ENCODE measurements at regions not wholly inside any gene's neighbourhood (a gene's known extent, or its start where the extent isn't known, plus 50 kb on each side); places are given as distances from the start of the nearest gene placed in this dataset.
"Not testable (repeated sequence)": the region's sequence is repeated elsewhere in the genome, so short reads cannot be mapped to it uniquely, and the experiment has no call there.

GRCh38 chr14:58739674-58740073, 101.9 kb downstream of the DACT1 start:
- no peak for DNase-seq (ENCODE audit: low spot score)
- in situ Hi-C loops (cut with MboI; ENCODE audit: low pct_unique_long_range_greater_than_20kb, low sequenced_read_pairs, unreplicated experiment) = no loop called here
- no peak for TF ChIP-seq CTCF (IDR thresholded peaks at IDR 0.05; ENCODE audit: extremely low read depth, insufficient read depth, missing control alignments)

DNA sequence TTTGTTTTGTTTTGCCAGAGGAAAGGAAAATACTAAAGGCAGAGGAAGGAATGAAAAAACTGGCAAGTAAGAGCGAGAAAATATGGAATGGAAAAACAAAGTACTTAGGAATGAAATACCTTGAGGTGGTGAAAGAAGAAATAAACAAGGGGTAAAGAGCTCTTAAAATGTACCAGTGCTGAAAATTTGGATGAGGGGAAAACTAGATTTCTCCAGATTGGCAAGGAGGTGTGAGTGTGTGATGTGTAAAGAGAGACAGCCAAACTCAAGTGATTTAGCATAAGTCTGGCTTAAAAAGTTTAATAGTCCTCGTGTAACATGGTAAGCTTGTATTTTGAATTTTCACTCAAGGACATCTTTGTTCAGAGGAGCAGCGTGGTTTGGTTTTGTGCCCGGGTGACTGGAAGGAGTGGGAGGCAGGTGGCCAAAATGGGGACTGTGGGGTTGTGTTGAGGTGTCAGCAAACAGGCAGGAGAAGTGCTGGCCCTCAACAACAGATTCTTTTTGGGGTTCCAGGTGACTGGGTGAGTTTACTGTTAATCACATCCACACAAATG, 102.7 kb downstream of the DACT1 start:
- no peak for TF ChIP-seq CTCF (IDR thresholded peaks at IDR 0.05; ENCODE audit: extremely low read depth, insufficient read depth, missing control alignments)
- DNase-seq (ENCODE audit: low spot score) = no peak
- in situ Hi-C loops (cut with MboI; ENCODE audit: low pct_unique_long_range_greater_than_20kb, low sequenced_read_pairs, unreplicated experiment) = no loop called here

DNA sequence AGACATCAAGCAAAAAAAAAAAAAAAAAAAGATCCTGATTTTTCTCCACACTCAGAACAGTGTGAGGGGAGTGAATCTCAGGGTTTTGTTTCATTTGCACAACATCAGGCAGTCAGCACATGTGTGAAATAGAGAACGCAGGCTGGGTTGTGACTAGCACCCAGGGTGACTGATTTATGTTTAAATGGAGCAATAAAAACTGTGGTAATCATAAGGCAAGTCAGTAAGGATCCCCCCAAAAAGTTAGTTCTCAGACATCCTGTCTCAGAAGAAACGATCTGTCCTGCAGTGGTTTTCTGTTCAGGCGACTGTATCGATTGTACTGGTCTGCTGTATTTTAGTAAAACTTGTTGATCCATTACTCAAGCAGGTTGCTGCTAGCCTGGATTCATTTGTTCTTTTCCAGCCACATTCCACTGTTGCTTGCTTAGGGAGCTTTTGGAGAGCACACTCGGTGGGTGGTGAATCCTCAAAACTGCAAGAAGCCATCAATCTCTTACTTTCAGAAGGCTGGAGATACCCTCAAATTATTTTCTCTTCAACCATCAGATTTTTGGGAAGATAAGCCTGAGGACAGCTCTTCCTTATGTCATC, 107.1 kb downstream of the DACT1 start:
- TF ChIP-seq CTCF (IDR thresholded peaks at IDR 0.05; ENCODE audit: extremely low read depth, insufficient read depth, missing control alignments) = no peak
- in situ Hi-C loops (cut with MboI; ENCODE audit: low pct_unique_long_range_greater_than_20kb, low sequenced_read_pairs, unreplicated experiment) = no loop called here
- DNase-seq (ENCODE audit: low spot score) = no peak

GRCh38 chr14:58746261-58746660, 108.5 kb downstream of the DACT1 start:
- in situ Hi-C loops (cut with MboI; ENCODE audit: low pct_unique_long_range_greater_than_20kb, low sequenced_read_pairs, unreplicated experiment) = no loop called here
- DNase-seq (ENCODE audit: low spot score) = no peak
- no peak for TF ChIP-seq CTCF (IDR thresholded peaks at IDR 0.05; ENCODE audit: extremely low read depth, insufficient read depth, missing control alignments)

GRCh38 chr14:58746701-58747100, 108.9 kb downstream of the DACT1 start:
- in situ Hi-C loops (cut with MboI; ENCODE audit: low pct_unique_long_range_greater_than_20kb, low sequenced_read_pairs, unreplicated experiment) = no loop called here
- no peak for DNase-seq (ENCODE audit: low spot score)
- no peak for TF ChIP-seq CTCF (IDR thresholded peaks at IDR 0.05; ENCODE audit: extremely low read depth, insufficient read depth, missing control alignments)

GRCh38 chr14:58747181-58747580, 109.4 kb downstream of the DACT1 start:
- in situ Hi-C loops (cut with MboI; ENCODE audit: low pct_unique_long_range_greater_than_20kb, low sequenced_read_pairs, unreplicated experiment) = no loop called here
- DNase-seq (ENCODE audit: low spot score) = no peak
- TF ChIP-seq CTCF (IDR thresholded peaks at IDR 0.05; ENCODE audit: extremely low read depth, insufficient read depth, missing control alignments) = no peak

DNA sequence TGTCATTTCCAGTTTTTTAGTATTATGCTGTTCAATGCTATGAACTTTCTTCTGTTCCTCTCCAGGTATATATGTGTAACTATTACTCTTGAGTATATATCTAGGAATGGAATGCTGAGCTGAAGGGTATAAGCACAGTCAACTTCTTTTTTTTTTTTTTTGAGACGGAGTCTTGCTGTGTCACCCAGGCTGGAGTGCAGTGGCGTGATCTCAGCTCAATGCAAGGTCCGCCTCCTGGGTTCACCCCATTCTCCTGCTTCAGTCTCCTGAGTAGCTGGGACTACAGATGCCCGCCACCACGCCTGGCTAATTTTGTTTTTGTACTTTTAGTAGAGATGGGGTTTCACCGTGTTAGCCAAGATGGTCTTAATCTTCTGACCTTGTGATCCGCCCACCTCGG, 110.5 kb downstream of the DACT1 start:
- in situ Hi-C loops (cut with MboI; ENCODE audit: low pct_unique_long_range_greater_than_20kb, low sequenced_read_pairs, unreplicated experiment); DNase-seq (ENCODE audit: low spot score): not testable (repeated sequence)

Data from GM13977 (cell line).